GM21423 (cell line): ENCODE measurements at regions not wholly inside any gene's neighbourhood (a gene's known extent, or its start where the extent isn't known, plus 50 kb on each side); places are given as distances from the start of the nearest gene placed in this dataset.
"Not testable (repeated sequence)": the region's sequence is repeated elsewhere in the genome, so short reads cannot be mapped to it uniquely, and the experiment has no call there.

Experiments used
- ATAC-seq: cut with Tn5 transposase; IDR thresholded peaks from one replicate; pipeline ENCODE4 v1.9.1; 2021; ENCODE audit warnings: mild to moderate bottlenecking, moderate library complexity; ENCODE audit not compliant: unreplicated experiment

DNA sequence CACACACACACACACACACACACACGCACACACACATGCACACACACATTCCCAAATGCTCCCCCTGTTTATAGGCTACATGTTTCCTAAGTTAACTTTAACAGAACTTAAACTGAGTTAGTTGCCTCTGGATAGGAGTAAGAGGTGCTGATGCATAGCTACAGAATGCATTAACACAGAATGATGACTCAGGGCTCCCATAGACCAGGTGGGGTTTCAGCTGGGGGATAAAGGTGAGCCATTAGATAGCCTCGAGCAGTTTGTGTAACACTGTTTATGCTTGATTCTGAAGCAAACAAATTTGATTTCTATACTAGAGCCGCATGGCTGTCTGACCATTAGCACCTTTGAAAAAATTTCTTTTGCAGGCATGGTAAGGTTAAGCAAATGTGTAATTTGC, 741.0 kb downstream of the PLCL1 start:
- no peak for ATAC-seq

DNA sequence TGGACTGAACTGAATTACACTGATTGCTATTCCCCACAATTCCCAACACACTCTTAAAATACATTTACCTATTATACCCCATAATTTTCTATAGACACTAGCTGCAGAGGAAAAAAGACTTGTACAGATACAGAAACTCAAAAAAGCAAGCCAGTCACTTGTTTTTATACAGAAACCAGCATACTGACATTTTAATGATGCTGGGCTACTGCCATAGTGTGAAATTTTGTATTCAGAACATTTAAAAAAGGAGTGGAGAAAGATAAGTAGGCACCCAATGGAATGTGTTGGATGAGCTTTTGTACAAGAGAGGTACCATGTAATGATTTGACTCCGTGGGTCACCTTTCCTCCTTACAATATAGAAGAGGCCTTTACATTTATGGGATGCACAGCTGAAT, 740.1 kb downstream of the PLCL1 start:
- ATAC-seq, result no peak

- no peak for ATAC-seq
These were observed 730.4 kb downstream of the PLCL1 start for GRCh38 chr2:198534756-198535155.

DNA sequence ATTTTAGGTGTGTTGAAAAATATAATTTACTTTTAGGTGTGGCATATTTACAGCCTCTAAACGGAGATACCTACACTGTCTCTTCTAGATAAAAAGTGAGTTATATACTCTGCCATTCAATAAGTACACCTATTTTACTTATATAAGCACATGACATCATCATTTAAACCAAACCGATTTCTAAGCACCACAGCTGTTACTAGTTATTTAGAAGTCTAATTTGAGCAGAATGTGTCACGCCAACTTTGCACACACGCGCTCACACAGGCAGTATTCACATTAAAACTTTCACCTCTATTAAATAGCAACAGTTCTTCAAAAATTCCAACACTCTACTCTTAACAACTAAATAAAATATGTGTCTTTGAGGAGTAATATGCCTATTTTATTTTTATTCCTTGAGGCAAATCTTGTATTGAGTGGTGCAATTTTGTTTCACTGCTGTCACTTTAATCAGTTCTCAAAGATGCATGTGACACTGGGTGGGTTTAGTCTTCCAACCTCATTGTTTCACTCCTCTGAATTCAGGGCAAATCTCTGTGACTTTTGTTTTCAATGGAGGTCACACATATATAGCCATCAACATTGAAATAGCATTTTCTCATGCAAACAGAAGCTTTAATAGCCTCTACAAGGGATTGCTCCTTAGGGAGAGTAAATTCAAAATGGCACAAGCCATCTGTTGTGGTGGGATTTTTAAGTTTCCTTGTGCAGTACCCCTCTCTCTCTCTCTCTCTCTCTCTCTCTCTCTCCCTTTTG, 721.0 kb downstream of the PLCL1 start:
- ATAC-seq, result no peak

GRCh38 chr2:198523710-198524109, 719.3 kb downstream of the PLCL1 start:
- ATAC-seq, result no peak

GRCh38 chr2:198518935-198519334, 714.5 kb downstream of the PLCL1 start:
- ATAC-seq, result no peak

DNA sequence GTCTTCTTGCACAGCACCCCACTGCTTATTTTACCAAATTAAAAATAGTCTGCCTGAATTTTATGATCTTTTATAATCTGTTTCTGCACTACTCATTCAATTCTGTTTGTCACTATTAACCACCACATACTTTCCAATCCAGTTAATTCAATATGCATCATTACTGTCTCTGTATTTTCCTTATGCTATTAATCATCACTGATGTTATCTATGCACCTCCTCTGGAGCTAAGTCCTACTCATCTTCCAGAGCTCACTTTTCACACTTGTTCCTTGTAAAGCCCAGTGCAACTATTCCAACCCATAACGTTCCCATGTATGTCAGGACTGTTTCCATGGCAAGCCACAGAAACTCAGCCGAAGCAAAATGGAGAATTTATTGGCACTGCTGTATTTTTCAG, 713.6 kb downstream of the PLCL1 start:
- no peak for ATAC-seq

- ATAC-seq, result not testable (repeated sequence)
These were observed 704.2 kb downstream of the PLCL1 start for GRCh38 chr2:198508610-198509009.

- ATAC-seq, result no peak
These were observed 695.1 kb downstream of the PLCL1 start for GRCh38 chr2:198499539-198499938.

GRCh38 chr2:198498516-198498915, 694.1 kb downstream of the PLCL1 start:
- ATAC-seq, result no peak

DNA sequence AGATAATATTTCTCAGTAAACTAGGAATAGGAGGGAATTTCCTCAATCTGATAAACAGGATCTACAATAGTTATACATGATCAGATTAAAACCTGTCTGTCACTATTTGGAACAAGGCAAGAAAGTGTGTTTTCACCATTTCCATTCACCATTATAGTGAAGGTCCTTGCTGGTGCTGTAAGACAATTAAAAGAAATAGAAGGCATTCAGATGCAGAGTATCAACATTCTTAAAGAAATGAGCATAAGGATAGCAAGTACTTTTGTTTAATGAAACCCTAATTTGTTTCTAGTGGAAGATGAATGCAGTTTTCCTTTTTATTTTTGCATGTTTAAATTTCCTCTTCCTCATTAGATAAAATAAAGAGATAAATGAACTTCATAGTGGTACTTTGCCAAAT, 693.7 kb downstream of the PLCL1 start:
- no peak for ATAC-seq

DNA sequence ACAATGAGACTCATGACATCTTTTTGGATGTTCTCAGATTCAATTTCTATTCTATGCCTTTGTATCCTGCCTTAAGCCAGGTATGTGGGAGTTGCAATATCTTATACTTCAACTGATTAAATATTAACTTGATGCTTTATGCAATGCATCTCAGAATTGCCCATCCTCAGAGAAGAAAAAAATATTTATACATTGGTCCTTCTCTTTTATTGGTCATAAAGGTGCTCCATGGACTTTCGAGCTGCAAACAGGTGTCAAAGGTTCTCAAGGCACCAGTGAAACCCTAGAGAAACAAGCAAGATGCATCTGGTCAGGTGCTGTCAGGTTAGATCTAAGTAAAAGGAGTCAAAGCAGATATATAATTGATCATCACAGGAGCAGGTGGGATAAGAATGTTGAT, 690.5 kb downstream of the PLCL1 start:
- no peak for ATAC-seq

- ATAC-seq, result no peak
These were observed 686.4 kb downstream of the PLCL1 start for GRCh38 chr2:198490748-198491147.

- ATAC-seq, result no peak
These were observed 684.6 kb downstream of the PLCL1 start for GRCh38 chr2:198488964-198489363.

- no peak for ATAC-seq
These were observed 678.7 kb downstream of the PLCL1 start for GRCh38 chr2:198483051-198483450.

DNA sequence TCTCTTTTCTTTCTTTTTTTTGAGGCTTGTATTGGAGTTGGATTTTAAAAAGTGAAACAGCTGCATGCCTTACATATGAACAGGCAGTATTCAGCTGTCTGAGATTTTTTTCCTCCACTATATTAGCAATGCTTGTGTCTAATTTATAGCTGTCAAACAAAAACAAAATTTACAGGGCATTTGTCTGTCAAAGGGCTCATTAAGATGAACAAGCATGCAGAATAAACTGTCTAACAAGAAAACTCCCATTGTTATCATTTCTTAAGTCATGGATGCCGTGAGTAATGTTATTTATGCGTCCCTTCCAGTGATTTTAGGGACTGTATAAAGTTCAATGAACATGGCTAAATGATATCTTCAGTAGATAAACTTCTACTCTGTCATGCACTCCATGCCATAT, 674.7 kb downstream of the PLCL1 start:
- no peak for ATAC-seq

DNA sequence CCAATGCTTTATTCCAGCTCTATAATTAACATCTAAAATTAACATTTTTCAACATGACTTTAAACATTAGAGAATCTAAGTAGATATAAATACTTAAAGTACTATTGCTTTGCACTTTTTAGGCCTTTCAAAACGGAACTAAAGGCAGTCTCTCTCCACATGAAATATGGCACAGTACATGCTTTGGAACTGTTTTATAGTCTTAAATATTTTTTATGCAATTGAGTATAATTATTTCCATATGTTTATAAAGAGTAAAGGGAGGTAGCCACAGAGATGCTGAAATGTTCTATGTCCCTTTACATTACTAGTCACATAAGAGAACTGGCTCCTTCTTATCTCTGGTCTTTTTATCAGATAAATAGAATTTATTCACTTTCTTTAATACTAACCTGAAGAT, 674.0 kb downstream of the PLCL1 start:
- no peak for ATAC-seq

GRCh38 chr2:198476007-198476406, 671.6 kb downstream of the PLCL1 start:
- no peak for ATAC-seq

DNA sequence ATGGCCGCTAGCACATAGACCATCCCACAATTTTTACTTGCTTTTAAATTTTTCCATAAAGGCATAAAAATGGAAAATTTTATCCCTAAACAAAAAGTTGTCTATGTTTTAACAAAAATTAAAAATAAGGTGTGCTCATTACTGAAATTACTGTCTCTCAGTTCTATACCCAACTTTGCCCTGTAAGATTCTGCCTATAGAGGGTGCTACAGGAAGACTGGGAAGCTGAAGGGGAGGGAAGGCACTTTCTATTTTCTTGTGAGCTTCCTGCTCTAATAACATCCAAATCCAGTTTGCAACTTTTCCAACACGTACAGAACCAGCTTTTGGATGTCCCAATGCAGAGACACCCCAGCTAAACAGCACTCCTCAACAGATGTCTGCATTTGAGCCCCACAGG, 666.9 kb downstream of the PLCL1 start:
- no peak for ATAC-seq

DNA sequence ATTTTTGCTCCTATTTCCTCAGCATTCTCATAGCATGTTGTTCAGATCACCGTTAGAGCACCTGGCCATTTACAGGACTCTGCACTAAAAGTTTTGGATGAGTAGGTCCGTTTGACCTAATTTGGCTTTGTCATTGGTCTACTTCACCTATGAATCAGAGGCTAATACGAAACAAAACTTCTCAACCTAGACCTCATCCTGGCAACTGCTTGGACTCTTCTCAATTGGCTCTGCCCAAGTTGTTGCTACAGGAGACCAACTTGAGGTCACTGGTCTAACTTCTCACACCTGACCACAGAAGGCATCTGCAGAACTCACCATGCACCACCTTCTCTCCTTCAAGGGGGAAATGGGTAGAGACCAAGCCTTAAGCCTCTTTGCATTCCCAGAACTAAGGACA, 663.7 kb downstream of the PLCL1 start:
- ATAC-seq, result no peak

DNA sequence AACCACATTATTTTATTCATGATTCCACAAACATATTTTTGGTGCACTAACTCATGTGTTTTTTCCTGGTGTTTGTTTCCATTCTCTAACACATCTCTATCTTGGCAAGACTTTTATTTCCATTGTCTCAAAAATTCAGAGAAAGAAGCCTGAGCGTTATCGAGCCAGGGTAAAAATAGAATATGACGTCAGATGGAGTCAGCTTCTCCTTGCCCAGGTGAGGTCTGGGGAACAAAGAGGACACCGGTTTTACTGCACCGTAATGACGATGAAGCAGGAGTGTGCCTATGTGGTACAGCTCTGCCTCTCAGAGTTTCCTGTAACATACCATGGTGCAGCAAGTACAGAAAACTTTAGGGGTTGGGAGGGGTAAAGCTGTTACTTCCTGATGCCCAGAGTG, 661.6 kb downstream of the PLCL1 start:
- ATAC-seq, result no peak

DNA sequence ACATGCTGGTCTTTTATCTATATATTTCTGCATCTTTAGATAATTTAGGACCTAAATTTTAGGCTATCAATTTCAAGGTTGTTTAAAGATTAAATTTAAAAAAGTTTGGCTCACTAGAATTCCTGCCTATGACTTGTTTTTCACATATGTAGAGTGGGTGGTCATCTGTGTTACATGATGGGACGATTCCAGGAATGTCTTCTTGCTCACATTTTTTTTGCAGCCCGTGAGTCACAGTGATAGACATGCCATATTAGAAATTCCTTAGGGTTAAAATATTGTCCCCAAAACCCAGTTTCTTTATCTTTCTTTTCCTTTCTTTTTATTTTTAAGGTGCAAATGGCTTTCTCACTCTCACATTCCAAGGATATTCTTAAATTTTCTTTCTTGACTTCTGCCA, 652.0 kb downstream of the PLCL1 start:
- no peak for ATAC-seq

GRCh38 chr2:198453866-198454265, 649.5 kb downstream of the PLCL1 start:
- no peak for ATAC-seq
